ENCODE measurements at regions not wholly inside any gene's neighbourhood (a gene's known extent, or its start where the extent isn't known, plus 50 kb on each side); places are given as distances from the start of the nearest gene placed in this dataset.

GRCh38 chr7:138184191-138184590 lies 107.9 kb downstream of the AKR1D1 start:
- FAIRE-seq (no peak), DNase-seq (ENCODE audit: low read depth in 1 of 2, low spot score in 1 of 2) (no peak), ATAC-seq (no peak)
- Histone ChIP-seq H3K9me3 (peaks cover 6% of the 10 kb centered on the region), H3K4me2 (no peak overlapping the region), H3K27ac (no peak overlapping the region), H3K4me3 (no peak overlapping the region), H3K4me1 (no peaks in the 10 kb centered on the region)
- POLR2A ChIA-PET: no interaction called here
- TF ChIP-seq RAD21 (conservative IDR thresholded peaks at IDR 0.05 in 1 of 2, IDR thresholded peaks at IDR 0.05 in 1 of 2) (no peak), HEYL (CRISPR knock-in tag; IDR thresholded peaks at IDR 0.05) (no peak), RNF2 (IDR thresholded peaks at IDR 0.05; ENCODE audit: borderline replicate concordance, low read depth) (no peak), KDM5A (IDR thresholded peaks at IDR 0.05) (no peak), SMC3 (IDR thresholded peaks at IDR 0.05) (no peak), FOSL2 (IDR thresholded peaks at IDR 0.05) (no peak), FOSL2 (CRISPR knock-in tag; IDR thresholded peaks at IDR 0.05) (no peak), CEBPB (IDR thresholded peaks at IDR 0.05) (no peak), KDM1A (IDR thresholded peaks at IDR 0.05; ENCODE audit: low read depth) (no peak), MYC (IDR thresholded peaks at IDR 0.05; ENCODE audit: borderline replicate concordance, low read length) (no peak), TP53 (CRISPR knock-in tag; IDR thresholded peaks at IDR 0.05) (no peak), NPAS2 (CRISPR knock-in tag; IDR thresholded peaks at IDR 0.05; ENCODE audit: borderline replicate concordance) (no peak), RFX5 (IDR thresholded peaks at IDR 0.05) (no peak), JUNB (IDR thresholded peaks at IDR 0.05) (no peak), GATA3 (IDR thresholded peaks at IDR 0.05; ENCODE audit: borderline replicate concordance) (no peak)
- TF ChIP-seq, protein P1, sequence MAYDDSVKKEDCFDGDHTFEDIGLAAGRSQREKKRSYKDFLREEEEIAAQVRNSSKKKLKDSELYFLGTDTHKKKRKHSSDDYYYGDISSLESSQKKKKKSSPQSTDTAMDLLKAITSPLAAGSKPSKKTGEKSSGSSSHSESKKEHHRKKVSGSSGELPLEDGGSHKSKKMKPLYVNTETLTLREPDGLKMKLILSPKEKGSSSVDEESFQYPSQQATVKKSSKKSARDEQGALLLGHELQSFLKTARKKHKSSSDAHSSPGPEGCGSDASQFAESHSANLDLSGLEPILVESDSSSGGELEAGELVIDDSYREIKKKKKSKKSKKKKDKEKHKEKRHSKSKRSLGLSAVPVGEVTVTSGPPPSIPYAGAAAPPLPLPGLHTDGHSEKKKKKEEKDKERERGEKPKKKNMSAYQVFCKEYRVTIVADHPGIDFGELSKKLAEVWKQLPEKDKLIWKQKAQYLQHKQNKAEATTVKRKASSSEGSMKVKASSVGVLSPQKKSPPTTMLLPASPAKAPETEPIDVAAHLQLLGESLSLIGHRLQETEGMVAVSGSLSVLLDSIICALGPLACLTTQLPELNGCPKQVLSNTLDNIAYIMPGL (CRISPR knock-in tag; IDR thresholded peaks at IDR 0.05; ENCODE audit: borderline replicate concordance): no peak
- TF ChIP-seq, protein P2, sequence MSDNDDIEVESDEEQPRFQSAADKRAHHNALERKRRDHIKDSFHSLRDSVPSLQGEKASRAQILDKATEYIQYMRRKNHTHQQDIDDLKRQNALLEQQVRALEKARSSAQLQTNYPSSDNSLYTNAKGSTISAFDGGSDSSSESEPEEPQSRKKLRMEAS (IDR thresholded peaks at IDR 0.05): no peak
- CTCF ChIA-PET: no interaction called here
- 49% methylated on average over 4 of the region's 4 CpGs for WGBS (ENCODE audit: missing lambda C conversion rate)

DNA sequence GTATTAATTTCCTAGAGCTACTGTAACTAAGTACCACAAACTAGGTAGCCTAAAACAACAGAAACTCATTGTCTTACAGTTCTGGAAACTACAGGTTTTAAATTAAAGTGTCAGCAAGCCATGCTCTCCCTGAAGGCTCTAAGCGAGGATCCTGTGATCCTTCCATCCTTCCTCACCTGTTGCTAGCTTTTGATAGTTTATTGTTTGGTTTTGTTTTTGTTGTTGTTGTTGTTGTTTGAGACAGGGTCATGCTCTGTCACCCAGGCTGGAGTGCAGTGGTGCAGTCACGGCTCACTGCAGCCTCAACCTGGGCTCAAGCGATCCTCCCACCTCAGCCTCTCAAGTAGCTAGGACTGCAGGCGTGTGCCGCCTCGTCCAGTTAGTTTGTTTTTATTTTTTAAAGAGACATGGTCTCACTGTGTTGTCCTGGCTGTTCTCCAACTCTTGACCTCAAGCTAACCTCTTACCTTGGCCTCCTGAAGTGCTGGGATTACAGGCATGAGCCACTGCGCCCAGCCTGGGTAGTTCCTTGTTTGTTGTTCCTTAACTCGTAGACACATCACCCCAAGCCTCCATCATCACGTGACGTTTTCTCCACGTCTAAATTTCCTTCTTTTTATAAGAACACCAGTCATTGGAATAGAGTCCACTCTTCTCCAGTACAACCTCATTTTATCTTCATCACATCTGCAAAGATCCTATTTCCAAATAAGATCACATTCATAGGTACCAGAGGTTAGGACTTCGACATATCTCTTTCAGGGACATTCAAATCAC lies 109.1 kb downstream of the AKR1D1 start:
- TF ChIP-seq CEBPB (IDR thresholded peaks at IDR 0.05) (no peak), FOSL2 (IDR thresholded peaks at IDR 0.05) (no peak), FOSL2 (CRISPR knock-in tag; IDR thresholded peaks at IDR 0.05) (no peak), CBX8 (IDR thresholded peaks at IDR 0.05) (no peak), POLR2A (IDR thresholded peaks at IDR 0.05; ENCODE audit: low read length) (no peak), RAD21 (conservative IDR thresholded peaks at IDR 0.05 in 1 of 2, IDR thresholded peaks at IDR 0.05 in 1 of 2) (no peak), HOXB13 (CRISPR knock-in tag; IDR thresholded peaks at IDR 0.05; ENCODE audit: low read depth) (no peak), MAFK (IDR thresholded peaks at IDR 0.05; ENCODE audit: partially characterized antibody) (no peak), CHD2 (IDR thresholded peaks at IDR 0.05; ENCODE audit: low read length, partially characterized antibody) (no peak), HOXA7 (CRISPR knock-in tag; IDR thresholded peaks at IDR 0.05) (no peak), HOXB5 (CRISPR knock-in tag; IDR thresholded peaks at IDR 0.05) (no peak), RARB (CRISPR knock-in tag; IDR thresholded peaks at IDR 0.05) (no peak), TFCP2L1 (CRISPR knock-in tag; IDR thresholded peaks at IDR 0.05) (no peak), FOSB (CRISPR knock-in tag; IDR thresholded peaks at IDR 0.05) (no peak), SMC3 (IDR thresholded peaks at IDR 0.05) (no peak)
- TF ChIP-seq, protein P3, sequence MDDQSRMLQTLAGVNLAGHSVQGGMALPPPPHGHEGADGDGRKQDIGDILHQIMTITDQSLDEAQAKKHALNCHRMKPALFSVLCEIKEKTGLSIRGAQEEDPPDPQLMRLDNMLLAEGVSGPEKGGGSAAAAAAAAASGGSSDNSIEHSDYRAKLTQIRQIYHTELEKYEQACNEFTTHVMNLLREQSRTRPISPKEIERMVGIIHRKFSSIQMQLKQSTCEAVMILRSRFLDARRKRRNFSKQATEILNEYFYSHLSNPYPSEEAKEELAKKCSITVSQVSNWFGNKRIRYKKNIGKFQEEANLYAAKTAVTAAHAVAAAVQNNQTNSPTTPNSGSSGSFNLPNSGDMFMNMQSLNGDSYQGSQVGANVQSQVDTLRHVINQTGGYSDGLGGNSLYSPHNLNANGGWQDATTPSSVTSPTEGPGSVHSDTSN (IDR thresholded peaks at IDR 0.05): no peak
- TF ChIP-seq, protein P4, sequence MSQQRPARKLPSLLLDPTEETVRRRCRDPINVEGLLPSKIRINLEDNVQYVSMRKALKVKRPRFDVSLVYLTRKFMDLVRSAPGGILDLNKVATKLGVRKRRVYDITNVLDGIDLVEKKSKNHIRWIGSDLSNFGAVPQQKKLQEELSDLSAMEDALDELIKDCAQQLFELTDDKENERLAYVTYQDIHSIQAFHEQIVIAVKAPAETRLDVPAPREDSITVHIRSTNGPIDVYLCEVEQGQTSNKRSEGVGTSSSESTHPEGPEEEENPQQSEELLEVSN (IDR thresholded peaks at IDR 0.05; ENCODE audit: borderline replicate concordance, low read depth): no peak
- TF ChIP-seq, protein P2 (IDR thresholded peaks at IDR 0.05): no peak
- Histone ChIP-seq H3K4me1 (no peaks in the 10 kb centered on the region), H3K9me3 (peaks cover 6% of the 10 kb centered on the region), H3K4me2 (no peak overlapping the region), H3K4me3 (no peak overlapping the region), H3K27ac (no peak overlapping the region)
- FAIRE-seq: no peak
- ChIA-PET POLR2A (no interaction called here), CTCF (interaction anchor here (0.5 kb wide), 1 partner anchor 24 kb away, joined by 3 read pairs; no protein-coding TSS in a partner anchor)
- DNase-seq (ENCODE audit: low read depth in 1 of 2, low spot score in 1 of 2): no peak
- no peak for ATAC-seq
- 53% methylated on average over 12 of the region's 12 CpGs for WGBS (ENCODE audit: missing lambda C conversion rate)
